Choroid plexus epithelial cell (primary cell): ENCODE measurements at regions not wholly inside any gene's neighbourhood (a gene's known extent, or its start where the extent isn't known, plus 50 kb on each side); places are given as distances from the start of the nearest gene placed in this dataset.

ENCODE experiments used
- DNase-seq: peaks from one replicate; pipeline ENCODE4 v3.0.0-alpha.2; 2010; ENCODE audit warnings: low read depth
- H3K4me3 ChIP-seq: 2 replicates; pipeline ENCODE4 v1.5.1; 2011; ENCODE audit warnings: low read depth, mild to moderate bottlenecking, control low read depth, low read length, moderate library complexity
- CTCF ChIP-seq: conservative IDR thresholded peaks from 2 replicates; pipeline ENCODE4 v1.5.1; 2011; ENCODE audit warnings: low read depth, mild to moderate bottlenecking, control low read depth, inconsistent platforms, low read length, moderate library complexity

- no peak for DNase-seq
- no peak for TF ChIP-seq CTCF
Measured at GRCh38 chr3:112693186-112693585, 52.2 kb upstream of the CCDC80 start.

More at GRCh38 chr3:112693186-112693585, 52.2 kb upstream of the CCDC80 start:
- H3K4me3 ChIP-seq: no peak overlapping the region
